ENCODE measurements at regions not wholly inside any gene's neighbourhood (a gene's known extent, or its start where the extent isn't known, plus 50 kb on each side); places are given as distances from the start of the nearest gene placed in this dataset.

DNA sequence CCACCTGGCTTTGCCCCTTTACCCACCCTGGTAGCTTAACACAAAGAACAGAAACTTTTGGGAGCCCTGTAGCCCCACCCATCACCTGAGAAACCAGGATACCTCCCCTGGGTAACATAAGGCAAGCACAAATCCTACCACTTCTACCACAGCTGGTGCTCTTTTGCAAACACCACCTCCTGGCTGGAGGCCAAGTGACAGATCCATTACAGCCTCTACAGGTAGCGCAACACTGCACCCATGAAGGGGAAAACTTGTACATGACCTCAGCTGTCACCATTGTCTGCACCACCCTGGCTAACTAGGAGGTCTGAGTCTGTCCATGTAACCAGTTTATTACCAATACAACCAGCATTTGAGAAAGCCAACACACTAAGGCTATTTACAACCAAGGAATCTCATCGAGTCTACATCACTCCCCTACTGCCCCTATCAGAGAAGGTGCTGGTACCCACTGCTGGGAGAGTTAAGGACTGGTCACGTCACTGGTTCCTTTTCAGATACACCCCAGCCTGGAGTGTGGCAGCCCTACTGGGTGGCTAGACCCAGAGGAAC is 128.6 kb downstream of the PJA2 start:
- Histone ChIP-seq H2BK120ac (ENCODE audit: low read depth, low read length) (no peak overlapping the region), H2BK5ac (ENCODE audit: low read depth, low read length, poor library complexity, severe bottlenecking) (no peak overlapping the region), H2AK9ac (replicated peaks; ENCODE audit: low read depth, low read length, poor library complexity) (no peak overlapping the region), H3K9ac (ENCODE audit: low read depth, low read length) (no peak overlapping the region), H2AK5ac (ENCODE audit: low read depth, low read length) (no peak overlapping the region), H3K4me1 (ENCODE audit: control insufficient read depth, insufficient read depth, low read length) (no peaks in the 10 kb centered on the region), H3K79me1 (ENCODE audit: low read depth in 1 of 2, low read length in 2 of 2) (no peaks in the 10 kb centered on the region), H3K4ac (ENCODE audit: low read depth, low read length) (no peak overlapping the region), H4K5ac (ENCODE audit: low read depth, low read length) (no peak overlapping the region), H3K18ac (ENCODE audit: low read depth, low read length) (no peak overlapping the region), H4K8ac (ENCODE audit: low read depth in 2 of 2, low read length in 2 of 2) (no peak overlapping the region), H4K91ac (ENCODE audit: insufficient read depth, low read depth, low read length) (no peak overlapping the region), H3K36me3 (ENCODE audit: control insufficient read depth, insufficient read depth, low read length) (no peaks in the 10 kb centered on the region), H2BK20ac (ENCODE audit: low read depth, low read length) (no peak overlapping the region), H3K9me1 (ENCODE audit: insufficient read depth, low read length) (no peaks in the 10 kb centered on the region), H3K14ac (replicated peaks; ENCODE audit: low read depth, low read length) (no peak overlapping the region), H3K9me3 (ENCODE audit: control insufficient read depth, insufficient read depth, low read length) (no peaks in the 10 kb centered on the region), H2AFZ (replicated peaks; ENCODE audit: low read length, poor library complexity) (no peak overlapping the region), H3K23ac (ENCODE audit: low read depth, low read length) (no peak overlapping the region), H3K4me3 (ENCODE audit: insufficient read depth, low read depth, low read length) (no peak overlapping the region), H3K4me2 (ENCODE audit: low read depth, low read length) (no peak overlapping the region), H2BK15ac (ENCODE audit: low read depth, low read length) (no peak overlapping the region), H3K56ac (ENCODE audit: extremely low read depth, insufficient read depth, low read length) (no peak overlapping the region), H4K20me1 (ENCODE audit: insufficient read depth, low read length) (no peaks in the 10 kb centered on the region), H3K27ac (ENCODE audit: insufficient read depth, low read length) (no peak overlapping the region), H3K27me3 (ENCODE audit: control insufficient read depth, insufficient read depth, low read length) (no peaks in the 10 kb centered on the region)
- no TSS peak for BruUV-seq (replicated peaks)
- ATAC-seq (ENCODE audit: low read depth) (no peak), DNase-seq (no peak)
- in situ Hi-C loops (cut with MboI; ENCODE audit: low sequenced_read_pairs) (no loop called here), intact Hi-C loops (cut with micrococcal nuclease) (no loop called here), dilution Hi-C loops (cut with HindIII; ENCODE audit: low sequenced_read_pairs, unreplicated experiment) (no loop called here)
- 86% methylated on average over 1 of the region's 3 CpGs; no CpG with 5 or more reads in 1 of the 2 experiments for WGBS, 2 experiments (ENCODE audit: extremely low coverage in 2 of 2, insufficient read length in 1 of 2)
- ChIA-PET POLR2A (ENCODE audit: unreplicated experiment) (no interaction called here), CTCF (no interaction called here)
- TF ChIP-seq SMC3 (IDR thresholded peaks at IDR 0.05; ENCODE audit: low read depth, low read length) (no peak), FOS (IDR thresholded peaks at IDR 0.05; ENCODE audit: low read depth, low read length) (no peak), MAZ (IDR thresholded peaks at IDR 0.05; ENCODE audit: borderline replicate concordance, low read depth, low read length) (no peak)
- TF ChIP-seq, protein P1, sequence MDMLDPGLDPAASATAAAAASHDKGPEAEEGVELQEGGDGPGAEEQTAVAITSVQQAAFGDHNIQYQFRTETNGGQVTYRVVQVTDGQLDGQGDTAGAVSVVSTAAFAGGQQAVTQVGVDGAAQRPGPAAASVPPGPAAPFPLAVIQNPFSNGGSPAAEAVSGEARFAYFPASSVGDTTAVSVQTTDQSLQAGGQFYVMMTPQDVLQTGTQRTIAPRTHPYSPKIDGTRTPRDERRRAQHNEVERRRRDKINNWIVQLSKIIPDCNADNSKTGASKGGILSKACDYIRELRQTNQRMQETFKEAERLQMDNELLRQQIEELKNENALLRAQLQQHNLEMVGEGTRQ (IDR thresholded peaks at IDR 0.05; ENCODE audit: low read depth, low read length) = no peak

Measured in IMR-90 (cell line).